ENCODE measurements at regions not wholly inside any gene's neighbourhood (a gene's known extent, or its start where the extent isn't known, plus 50 kb on each side); places are given as distances from the start of the nearest gene placed in this dataset.

DNA sequence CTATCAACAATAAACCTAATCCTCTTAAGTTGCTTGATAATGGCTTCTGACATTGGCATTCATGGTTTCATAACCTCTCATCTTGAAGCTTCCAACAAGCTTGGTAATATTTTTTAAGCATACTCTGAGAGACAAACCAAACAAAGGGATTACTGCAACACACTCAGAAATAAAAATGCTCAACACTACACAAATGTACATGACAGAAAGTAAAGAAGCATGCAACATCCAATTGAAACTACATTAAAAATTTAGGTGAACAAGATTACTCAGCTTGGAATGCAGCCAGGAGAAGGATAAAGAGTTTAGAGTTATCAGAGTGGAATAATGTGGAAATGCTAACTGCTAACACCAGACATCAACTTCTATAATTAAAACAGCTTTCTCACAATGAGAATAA lies 1136.6 kb upstream of the PABPC4L start:
- DNase-seq (ENCODE audit: low spot score) (no peak), ATAC-seq (no peak)

DNA sequence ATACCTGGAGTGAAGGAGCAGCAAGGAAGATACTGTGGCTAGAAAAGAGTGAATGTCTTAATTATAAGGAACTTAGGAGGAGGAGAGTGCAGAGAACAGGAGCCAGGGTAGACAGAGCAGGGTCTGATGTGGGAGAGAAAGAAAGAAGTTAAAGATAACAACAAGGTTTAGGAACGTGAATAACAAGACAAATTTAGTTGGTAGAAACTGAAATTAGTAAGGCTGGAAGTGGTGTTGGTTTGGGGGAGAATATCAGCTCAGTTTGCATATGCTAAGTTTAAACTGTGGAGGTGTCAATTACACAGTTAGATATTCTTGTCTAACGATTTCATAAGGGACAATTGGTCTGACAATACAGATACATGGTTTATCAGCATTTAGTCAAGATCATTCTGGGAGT lies 1123.7 kb upstream of the PABPC4L start:
- ATAC-seq (no peak), DNase-seq (ENCODE audit: low spot score) (no peak)

DNA sequence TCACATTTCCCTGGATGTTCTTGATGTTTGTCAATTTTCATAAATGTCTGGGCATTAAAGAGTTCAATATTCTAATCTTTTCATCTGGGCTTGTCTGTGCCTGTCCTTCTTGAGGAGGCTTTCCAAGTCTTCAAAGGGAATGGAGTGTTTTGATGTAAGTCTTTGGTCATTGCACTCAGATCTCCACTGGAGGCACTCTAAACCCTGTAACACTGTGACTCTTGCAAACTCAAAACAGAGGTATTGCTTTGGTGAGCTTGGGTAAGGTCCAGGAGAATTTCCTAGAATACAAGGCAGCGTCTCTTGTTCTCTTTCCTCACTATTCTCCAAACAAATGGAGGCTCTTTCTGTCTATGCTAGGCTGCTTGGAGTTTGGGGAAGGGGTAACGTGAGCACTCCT lies 1118.1 kb upstream of the PABPC4L start:
- ATAC-seq (no peak), DNase-seq (ENCODE audit: low spot score) (no peak)

DNA sequence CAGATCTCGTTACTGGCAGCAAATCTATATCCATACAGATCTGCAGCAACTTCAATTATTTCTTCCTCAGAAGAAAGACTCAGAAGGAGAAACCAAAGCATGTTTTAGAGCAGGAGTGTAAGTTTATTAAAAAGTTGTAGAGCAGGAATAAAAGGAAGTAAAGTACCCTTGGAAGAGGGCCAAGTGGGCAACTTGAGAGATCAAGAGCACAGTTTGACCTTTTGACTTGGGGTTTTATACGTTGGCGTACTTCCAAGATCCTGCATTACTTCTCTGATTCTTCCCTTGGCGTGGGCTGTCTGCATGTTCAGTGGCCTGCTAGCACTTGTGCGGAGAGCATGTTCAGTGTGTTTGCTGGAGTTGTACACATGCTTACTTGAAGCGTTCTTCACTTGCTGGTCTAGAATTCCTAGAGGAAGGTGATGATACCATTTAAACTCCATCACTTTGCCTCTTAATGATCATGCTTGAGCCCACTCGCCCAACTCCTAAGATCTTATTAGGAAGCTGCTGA lies 1114.7 kb upstream of the PABPC4L start:
- ATAC-seq: no peak
- DNase-seq (ENCODE audit: low spot score): no peak

DNA sequence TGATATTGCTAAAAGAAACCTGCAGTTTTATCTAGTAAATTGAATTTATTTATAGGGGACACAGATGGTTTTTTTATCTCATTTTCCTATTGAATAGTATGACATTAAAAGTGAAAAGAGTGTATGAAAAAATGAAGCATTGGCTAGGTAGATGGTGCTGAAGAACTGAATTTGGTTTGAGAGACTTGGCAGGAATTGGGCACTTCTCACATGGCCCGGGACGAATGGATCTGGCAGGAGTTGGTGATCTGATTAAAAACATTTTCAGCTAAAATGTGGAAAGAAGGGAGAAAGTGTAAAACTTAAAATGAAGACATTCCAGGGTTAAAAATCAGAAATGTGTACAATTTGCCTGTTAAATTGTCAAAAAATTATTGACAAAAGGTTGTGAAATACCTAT lies 1088.5 kb upstream of the PABPC4L start:
- DNase-seq (ENCODE audit: low spot score): no peak
- ATAC-seq: no peak

DNA sequence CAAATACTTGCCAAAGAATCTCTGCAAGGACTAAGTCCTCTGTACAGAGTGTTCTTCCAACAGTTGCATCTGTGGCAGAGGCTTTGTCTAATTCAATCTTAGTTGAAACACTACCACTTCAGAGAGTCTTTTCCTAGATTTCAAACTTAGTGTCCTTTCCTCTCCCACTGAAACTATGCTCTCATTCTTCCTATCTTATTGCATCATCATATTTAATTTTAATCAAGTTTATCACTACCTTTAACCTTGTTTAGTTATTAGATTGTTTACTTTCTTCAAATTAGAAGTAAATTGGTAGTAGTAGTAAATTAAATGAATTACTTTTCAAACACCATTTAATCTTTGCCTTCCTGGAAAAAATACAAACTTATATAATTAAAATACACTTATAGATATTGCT lies 1082.3 kb upstream of the PABPC4L start:
- ATAC-seq (no peak), DNase-seq (ENCODE audit: low spot score) (no peak)

DNA sequence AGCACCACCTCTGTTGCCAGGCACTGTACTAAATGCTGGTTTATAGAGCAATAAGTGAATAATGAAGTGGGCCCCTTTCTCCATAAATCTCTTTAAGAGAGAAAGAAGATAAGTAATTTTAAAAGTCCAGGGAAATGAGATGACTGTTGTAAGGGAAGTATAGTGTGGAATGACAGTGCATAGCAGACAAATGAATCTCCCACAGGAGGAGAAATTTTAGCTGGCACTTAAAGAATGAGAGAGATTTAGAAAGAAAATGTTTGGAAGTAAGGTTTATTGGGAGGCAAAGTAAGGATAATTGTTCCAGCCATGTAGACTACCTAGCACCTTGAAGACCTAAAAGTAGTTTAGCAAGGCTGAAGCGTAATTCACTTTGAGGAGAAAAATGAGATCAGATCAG lies 1081.1 kb upstream of the PABPC4L start:
- DNase-seq (ENCODE audit: low spot score) (no peak), ATAC-seq (no peak)

DNA sequence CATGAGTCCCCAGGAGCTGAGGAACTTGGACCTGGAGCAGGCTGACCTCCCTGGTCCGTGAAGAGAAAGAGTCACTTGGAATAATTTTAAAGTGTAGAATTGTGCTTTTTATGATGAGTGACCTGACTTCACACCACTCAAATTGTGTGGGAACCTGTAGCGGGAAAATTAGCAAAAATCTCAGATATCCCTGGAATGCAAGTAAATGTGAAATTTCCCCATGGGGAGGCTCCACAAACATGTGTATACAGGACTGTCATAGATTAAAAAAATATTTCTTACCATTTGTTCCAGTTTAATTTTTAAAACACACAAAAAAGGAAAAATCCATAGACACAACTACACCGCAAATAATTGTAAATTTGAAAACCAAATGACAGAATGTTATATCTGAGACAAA lies 1079.6 kb upstream of the PABPC4L start:
- no peak for DNase-seq (ENCODE audit: low spot score)
- no peak for ATAC-seq

DNA sequence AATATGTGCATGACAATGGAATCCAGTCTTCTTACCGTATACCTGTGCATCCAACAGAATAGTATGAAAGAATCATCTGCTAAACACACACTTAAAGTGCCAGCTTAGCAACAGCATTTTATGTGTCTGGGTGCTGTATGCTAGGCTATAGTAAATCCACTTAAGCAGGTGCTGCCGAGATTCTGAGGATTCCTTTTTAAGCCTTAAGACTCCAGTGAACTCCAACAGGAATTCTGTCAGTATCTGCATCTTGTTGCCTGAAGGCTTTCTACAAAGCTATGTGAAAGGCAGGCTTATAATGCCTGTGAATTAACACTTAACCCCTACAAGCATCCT lies 1076.4 kb upstream of the PABPC4L start:
- ATAC-seq (no peak), DNase-seq (ENCODE audit: low spot score) (no peak)

DNA sequence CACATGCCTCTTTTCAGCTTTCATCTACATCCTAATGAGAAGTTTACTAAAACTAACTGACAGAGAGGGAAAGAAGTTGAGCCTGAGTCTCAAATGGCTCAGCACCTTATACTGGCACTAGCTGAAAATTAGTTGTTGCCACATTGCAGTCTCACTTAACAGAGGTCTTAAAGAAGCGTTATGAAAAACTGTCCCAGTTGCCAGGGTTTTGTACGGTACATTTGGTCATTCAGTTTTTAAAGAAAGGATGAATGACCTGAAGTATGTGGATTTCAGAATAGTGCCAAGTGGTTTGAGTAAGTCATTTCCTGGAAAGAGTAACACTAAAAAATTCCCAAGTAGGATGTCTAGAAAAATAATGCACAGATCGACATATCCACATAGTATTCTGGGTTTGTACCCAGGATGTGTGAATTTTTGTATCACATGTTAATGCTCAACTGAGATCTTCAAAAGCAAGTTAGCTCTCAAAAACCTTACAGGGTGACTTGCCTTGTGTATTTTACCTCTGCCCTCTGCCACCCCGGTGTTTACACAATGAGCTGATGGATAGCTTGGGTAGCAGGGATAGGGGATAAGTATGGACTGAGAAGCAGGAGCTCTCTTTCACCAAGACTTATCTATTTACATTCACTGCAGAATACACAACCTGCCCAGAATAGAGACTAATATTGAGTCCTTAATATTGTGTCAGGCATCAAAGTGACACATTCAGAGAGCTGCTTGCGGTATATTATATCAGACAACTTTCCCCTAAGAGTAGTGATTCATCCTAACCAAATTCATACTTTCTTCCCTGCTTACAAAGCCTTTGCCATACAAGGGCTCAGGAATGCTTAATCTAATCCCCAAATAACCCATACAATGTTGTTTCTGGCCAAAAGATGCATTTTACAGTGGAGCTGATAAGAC lies 1075.7 kb upstream of the PABPC4L start:
- no peak for DNase-seq (ENCODE audit: low spot score)
- no peak for ATAC-seq

DNA sequence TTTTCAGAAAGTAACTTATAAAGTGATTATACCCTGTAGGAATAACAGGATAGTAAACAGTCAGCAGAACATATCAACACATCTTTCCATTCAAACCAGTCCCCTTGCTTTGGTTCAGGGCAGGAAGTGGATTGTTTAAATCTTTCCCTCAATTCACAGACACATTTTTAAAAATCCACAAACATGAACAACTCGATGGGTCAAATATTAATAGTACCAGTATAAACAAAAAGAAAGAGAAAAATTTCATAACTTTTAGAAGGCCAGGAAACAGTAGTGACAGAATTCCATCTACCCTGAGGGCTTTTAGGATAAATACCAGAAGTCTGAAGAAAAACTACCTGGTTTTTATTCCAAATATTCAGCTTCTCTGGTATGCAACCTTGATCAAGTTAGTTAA lies 1072.8 kb upstream of the PABPC4L start:
- DNase-seq (ENCODE audit: low spot score) (no peak), ATAC-seq (no peak)

DNA sequence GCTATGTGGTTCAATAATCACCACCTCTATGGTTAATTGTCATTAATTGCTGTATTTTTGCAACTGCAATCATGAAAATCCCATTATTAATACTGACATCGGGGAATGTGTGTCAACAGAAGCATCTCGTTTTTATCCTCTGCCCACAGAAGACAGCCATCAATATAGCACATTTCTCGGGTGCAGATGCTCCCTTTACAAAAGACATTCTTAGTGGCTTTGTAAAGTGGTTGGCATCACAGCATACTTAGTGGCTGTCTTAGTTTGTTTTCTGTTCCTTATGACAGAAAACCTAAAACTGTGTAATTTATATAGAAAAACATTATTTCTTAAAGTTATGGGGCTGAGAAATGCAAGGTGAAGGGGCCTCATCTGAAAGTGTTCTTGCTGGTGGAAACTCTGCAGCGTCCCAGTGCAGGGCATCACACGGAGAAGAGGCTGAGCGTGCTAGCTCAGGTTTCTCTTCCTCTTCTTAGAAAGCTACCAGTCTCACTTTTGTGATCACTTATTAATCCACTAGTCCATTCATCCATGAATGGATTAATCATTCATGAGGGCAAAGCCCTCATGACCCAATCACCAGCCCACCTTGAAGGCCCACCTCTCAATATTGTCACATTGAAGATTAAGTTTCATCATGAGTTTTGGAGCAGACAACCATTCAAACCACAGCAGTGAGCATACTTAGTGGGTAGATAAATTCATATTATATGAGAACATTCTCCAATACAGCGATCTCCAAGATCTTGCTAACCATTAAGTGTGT lies 1067.7 kb upstream of the PABPC4L start:
- ATAC-seq (no peak), DNase-seq (ENCODE audit: low spot score) (no peak)

DNA sequence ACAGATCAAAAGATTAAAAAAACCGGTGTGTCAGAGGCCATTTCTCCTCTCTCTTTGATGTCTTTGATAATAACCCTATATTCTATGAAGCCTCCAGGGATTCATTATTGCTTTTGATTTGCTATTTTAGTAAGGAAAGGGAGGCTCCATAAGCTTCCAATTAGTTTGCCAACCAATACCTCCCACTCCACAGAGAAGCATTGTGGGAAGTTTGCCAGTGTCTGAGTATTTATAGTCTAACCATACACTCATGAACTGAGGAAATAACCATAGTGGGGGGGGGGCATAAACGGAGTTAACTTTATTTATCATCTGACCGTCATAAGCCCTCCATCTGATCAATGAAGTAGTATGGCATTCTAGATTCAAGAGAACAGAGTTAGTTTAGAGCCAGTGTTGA lies 1066.8 kb upstream of the PABPC4L start:
- ATAC-seq (no peak), DNase-seq (ENCODE audit: low spot score) (no peak)

DNA sequence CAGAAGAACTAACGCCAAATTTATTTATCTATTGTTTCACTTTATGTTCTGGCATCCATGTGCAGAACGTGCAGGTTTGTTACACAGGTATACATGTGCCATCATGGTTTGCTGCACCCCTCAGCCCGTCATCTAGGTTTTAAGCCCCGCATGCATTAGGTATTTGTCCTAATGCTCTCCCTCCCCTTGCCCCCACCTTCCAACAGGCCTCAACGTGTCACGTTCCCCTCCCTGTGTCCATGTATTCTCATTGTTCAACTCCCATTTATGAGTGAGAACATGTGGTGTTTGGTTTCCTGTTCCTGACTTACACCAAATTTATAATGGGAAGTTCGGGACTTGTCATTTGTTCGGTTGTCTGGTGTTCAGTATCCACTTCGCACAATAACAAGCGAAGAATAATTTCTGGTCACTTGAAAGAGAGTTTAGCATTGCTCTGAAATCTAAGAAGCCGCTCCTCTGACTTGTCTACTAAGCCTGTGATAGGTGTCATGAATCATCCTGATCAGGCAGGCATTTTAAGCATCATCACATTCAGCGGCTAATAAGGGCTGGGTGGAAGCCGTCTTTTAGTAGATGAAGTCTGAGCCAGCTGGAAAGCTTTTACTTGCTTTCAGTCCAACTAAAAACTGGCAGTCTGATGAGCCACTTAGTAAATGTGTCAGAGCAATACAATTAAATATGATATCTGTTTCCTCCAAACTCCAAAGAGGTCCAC lies 1065.7 kb upstream of the PABPC4L start:
- DNase-seq (ENCODE audit: low spot score) (no peak), ATAC-seq (no peak)

DNA sequence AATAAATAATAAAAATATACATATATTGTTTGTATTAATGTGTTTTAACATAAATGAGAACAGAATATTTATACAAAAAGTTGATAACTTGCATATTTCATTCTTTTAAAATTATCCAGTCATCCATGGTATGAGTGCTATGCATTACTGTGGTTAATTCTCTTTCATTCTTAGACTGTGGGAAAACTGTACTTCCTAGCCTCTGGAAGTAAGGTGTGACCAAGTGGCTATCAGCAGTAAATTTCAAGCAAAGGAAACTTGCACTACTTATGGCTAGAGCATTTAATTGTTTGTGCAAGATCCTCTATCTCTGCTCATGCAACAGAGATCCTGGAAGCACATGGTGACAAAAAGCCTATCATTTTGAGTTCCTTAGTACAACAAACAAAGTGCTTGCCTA lies 1054.5 kb upstream of the PABPC4L start:
- DNase-seq (ENCODE audit: low spot score) (no peak), ATAC-seq (no peak)

DNA sequence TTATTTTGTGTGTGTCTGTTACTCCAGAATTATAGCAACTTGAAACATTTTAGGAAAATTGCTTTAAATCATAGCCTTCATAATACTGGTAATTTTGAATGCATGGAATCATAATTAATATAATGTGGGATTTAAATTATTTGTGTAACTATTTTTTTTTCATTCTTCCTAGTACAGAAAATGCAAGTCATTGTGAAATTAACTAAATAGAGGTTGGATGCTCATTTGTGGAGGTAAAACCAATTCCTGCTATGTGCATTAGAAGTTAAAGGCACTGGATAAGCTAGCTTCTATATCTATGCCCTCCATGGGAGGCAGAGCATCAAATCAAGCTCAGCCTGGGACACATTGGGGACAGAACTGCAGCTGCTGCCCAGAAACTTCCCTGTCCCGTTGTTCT lies 1048.5 kb upstream of the PABPC4L start:
- DNase-seq (ENCODE audit: low spot score) (no peak), ATAC-seq (no peak)

DNA sequence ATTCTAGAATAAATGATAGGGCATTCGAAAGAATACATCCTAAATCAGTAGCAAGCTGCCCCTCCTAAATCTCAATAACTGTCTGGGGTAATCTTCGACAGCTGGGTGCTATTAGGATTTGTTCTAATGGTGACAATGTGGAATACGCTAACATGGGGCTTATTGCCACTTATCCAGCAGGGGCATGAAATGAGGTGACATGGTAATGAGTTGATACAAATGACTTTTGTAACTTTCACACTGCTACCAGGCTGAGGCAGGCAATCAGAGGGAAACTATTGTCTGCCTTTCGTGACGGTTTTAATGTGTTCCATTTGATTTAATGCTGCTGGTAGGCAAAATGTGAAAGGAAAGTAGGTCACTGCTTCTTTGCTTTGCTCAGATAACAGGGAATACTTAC lies 1047.4 kb upstream of the PABPC4L start:
- DNase-seq (ENCODE audit: low spot score) (no peak), ATAC-seq (no peak)

DNA sequence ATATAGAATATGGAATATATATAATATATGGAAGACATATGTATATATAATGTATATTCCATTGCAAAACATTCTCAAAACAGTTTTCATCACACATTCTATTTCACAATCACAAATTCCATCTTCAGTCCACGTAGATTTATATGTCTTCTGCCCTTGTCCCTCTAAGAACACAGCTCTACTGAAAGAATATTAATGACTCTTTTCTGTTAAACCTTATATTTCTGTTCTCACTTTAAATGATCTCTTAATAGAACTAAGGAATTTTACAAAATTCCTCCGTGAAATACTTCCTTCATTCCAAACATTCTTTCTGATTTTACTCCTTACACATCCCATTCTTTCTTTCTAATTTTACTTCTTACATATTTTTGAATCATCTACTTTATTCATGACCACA lies 1043.1 kb upstream of the PABPC4L start:
- no peak for ATAC-seq
- no peak for DNase-seq (ENCODE audit: low spot score)

DNA sequence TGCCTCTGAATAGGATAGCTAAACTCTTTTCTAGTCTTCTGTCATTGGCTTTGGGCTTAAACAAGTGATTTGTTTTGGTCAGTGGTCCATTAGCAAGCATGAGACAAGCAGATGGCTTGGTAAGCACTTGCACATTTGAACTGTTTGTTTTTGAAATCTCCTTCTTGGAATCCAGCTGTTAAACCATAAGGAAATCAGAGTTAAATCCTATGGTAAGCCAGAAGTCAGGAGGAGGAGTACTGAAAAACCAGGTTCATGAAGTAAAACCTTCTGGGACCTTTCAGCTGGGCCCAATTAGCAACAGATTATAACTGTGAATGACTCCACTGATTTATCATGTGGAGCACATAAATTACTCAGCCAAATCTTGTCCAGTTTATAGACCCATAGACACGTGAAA lies 1042.5 kb upstream of the PABPC4L start:
- no peak for DNase-seq (ENCODE audit: low spot score)

DNA sequence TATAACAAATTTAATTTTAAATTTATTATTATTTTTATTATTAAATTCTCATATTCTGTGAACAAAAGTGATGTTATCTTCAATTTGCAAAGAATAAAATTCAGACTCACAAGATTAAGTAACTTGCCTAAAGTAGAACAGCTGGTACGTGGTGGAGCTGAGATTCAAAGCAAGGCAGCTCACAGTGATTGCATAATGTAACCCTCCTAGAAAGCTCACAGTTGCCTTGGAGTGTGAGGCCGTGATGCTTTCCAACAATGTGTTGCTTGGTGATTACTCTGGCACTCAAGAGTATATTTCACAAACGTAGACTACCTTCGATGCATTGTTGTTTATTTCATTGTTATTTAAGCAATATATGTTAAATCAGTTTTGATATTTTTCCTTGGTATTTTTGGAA lies 1039.2 kb upstream of the PABPC4L start:
- ATAC-seq: no peak
- DNase-seq (ENCODE audit: low spot score): no peak

More for the DNA sequence above, 1042.5 kb upstream of the PABPC4L start:
- no peak for ATAC-seq

DNA sequence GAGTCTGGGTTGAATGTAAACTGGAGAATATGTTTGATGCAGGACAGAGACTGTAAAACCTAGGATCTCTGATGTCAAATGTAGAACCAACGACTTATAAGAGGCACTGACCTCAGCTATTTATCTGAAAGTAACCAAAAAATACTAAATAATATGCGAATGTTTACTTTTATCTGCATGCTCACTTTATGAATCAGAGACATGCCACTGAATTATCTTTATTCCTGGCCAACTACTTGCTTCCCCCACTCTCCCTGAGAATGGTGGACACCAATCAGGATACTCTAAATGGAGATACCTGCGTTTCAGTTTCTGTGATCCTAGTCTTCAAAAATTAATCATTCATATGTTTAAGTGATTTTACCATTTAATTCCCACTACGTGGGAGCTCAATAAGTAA lies 1038.4 kb upstream of the PABPC4L start:
- no peak for DNase-seq (ENCODE audit: low spot score)

DNA sequence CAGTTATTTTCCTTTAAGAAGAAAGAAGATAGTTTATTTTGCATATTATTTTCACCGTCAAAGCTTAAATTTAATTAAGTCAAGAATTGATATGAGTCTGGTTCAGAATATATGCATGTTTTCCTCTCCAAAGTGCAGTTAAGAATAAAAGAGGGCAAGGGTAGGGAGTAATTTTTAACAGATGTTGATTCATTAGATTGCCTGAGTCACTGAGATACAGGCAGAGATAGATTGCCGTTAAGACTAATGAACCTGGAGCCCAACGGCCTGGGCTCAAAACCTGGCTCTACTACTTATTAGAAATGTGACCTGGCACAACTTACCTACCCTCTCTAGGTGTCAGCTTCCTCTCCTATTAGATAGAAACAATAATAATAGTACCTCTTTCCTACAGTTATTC lies 1037.4 kb upstream of the PABPC4L start:
- DNase-seq (ENCODE audit: low spot score) (no peak), ATAC-seq (no peak)

More for the DNA sequence above, 1038.4 kb upstream of the PABPC4L start:
- ATAC-seq: no peak

Measured in left lobe of liver (tissue), 2 donors.